ENCODE measurements at regions not wholly inside any gene's neighbourhood (a gene's known extent, or its start where the extent isn't known, plus 50 kb on each side); places are given as distances from the start of the nearest gene placed in this dataset.
"Not testable (repeated sequence)": the region's sequence is repeated elsewhere in the genome, so short reads cannot be mapped to it uniquely, and the experiment has no call there.

DNA sequence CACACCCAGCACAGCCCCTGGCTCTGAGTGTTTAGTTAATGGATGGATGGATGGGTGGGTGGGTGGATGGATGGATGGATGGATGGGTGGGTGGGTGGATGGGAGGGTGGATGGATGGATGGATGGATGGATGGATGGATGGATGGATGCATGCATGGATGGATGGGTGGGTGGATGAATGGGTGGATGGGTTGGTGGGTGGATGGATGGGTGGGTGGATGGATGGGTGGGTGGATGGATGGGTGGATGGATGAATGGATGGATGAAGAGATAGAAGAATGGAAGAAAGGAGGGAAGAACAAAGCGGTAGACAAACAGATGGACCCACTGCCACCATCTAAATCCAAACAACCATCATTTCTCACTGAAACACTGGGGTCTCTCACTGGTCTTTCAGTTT, 80.3 kb upstream of the SIRPA start:
- TF ChIP-seq, protein P1, sequence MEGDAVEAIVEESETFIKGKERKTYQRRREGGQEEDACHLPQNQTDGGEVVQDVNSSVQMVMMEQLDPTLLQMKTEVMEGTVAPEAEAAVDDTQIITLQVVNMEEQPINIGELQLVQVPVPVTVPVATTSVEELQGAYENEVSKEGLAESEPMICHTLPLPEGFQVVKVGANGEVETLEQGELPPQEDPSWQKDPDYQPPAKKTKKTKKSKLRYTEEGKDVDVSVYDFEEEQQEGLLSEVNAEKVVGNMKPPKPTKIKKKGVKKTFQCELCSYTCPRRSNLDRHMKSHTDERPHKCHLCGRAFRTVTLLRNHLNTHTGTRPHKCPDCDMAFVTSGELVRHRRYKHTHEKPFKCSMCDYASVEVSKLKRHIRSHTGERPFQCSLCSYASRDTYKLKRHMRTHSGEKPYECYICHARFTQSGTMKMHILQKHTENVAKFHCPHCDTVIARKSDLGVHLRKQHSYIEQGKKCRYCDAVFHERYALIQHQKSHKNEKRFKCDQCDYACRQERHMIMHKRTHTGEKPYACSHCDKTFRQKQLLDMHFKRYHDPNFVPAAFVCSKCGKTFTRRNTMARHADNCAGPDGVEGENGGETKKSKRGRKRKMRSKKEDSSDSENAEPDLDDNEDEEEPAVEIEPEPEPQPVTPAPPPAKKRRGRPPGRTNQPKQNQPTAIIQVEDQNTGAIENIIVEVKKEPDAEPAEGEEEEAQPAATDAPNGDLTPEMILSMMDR (IDR thresholded peaks at IDR 0.05; ENCODE audit: low read depth, low read length) = not testable (repeated sequence)
- not testable (repeated sequence) for TF ChIP-seq EZH2phosphoT487 (IDR thresholded peaks at IDR 0.05; ENCODE audit: low read depth)
